ENCODE measurements at regions not wholly inside any gene's neighbourhood (a gene's known extent, or its start where the extent isn't known, plus 50 kb on each side); places are given as distances from the start of the nearest gene placed in this dataset.

GRCh38 chr15:45743426-45744235 is 108.8 kb downstream of the SQOR start:
- TF ChIP-seq ZFX (IDR thresholded peaks at IDR 0.05; ENCODE audit: borderline replicate concordance) (no peak), CTCF (IDR thresholded peaks at IDR 0.05) (no peak)
- no peak overlapping the region for H3K27ac ChIP-seq

- H3K27ac ChIP-seq = no peak overlapping the region
- no peak for TF ChIP-seq CTCF (IDR thresholded peaks at IDR 0.05)
- no peak for TF ChIP-seq ZFX (IDR thresholded peaks at IDR 0.05; ENCODE audit: borderline replicate concordance)
These were observed 109.4 kb downstream of the SQOR start for GRCh38 chr15:45744236-45744589.

- no peak overlapping the region for H3K27ac ChIP-seq
- no peak for TF ChIP-seq CTCF (IDR thresholded peaks at IDR 0.05)
- no peak for TF ChIP-seq ZFX (IDR thresholded peaks at IDR 0.05; ENCODE audit: borderline replicate concordance)
These were observed 112.6 kb downstream of the SQOR start for GRCh38 chr15:45747426-45747825.

- H3K27ac ChIP-seq = no peak overlapping the region
- no peak for TF ChIP-seq ZFX (IDR thresholded peaks at IDR 0.05; ENCODE audit: borderline replicate concordance)
- TF ChIP-seq CTCF (IDR thresholded peaks at IDR 0.05) = no peak
These were observed 116.8 kb downstream of the SQOR start for GRCh38 chr15:45751629-45752028.

- no peak overlapping the region for H3K27ac ChIP-seq
- TF ChIP-seq CTCF (IDR thresholded peaks at IDR 0.05) (no peak), ZFX (IDR thresholded peaks at IDR 0.05; ENCODE audit: borderline replicate concordance) (no peak)
These were observed 125.1 kb downstream of the SQOR start for GRCh38 chr15:45759936-45760335.

- no peak for TF ChIP-seq CTCF (IDR thresholded peaks at IDR 0.05)
- TF ChIP-seq ZFX (IDR thresholded peaks at IDR 0.05; ENCODE audit: borderline replicate concordance) = no peak
- no peak overlapping the region for H3K27ac ChIP-seq
These were observed 127.9 kb downstream of the SQOR start for GRCh38 chr15:45762726-45763125.

GRCh38 chr15:45763170-45763869 is 128.5 kb downstream of the SQOR start:
- H3K27ac ChIP-seq = no peak overlapping the region
- TF ChIP-seq CTCF (IDR thresholded peaks at IDR 0.05) = no peak
- no peak for TF ChIP-seq ZFX (IDR thresholded peaks at IDR 0.05; ENCODE audit: borderline replicate concordance)
